ENCODE measurements at regions not wholly inside any gene's neighbourhood (a gene's known extent, or its start where the extent isn't known, plus 50 kb on each side); places are given as distances from the start of the nearest gene placed in this dataset.

- intact Hi-C loops (cut with micrococcal nuclease) = no loop called here
- peaks cover 13% of the 10 kb centered on the region; the same call in 1 of the 2 replicates for H3K9me3 ChIP-seq (ENCODE audit: low read length)
- ChIA-PET POLR2A (ENCODE audit: unreplicated experiment) (no interaction called here), CTCF (no interaction called here)
- H3K9me2 ChIP-seq (replicated peaks; ENCODE audit: low read length) = no peaks in the 10 kb centered on the region
- DNase-seq (no peak), ATAC-seq (no peak)
- H3K4me1 ChIP-seq (ENCODE audit: insufficient read depth, low read length) = no peaks in the 10 kb centered on the region
- H2AFZ ChIP-seq (ENCODE audit: low read length) = no peak overlapping the region
- H3K36me3 ChIP-seq (ENCODE audit: low read depth, low read length) = no peaks in the 10 kb centered on the region
- no peaks in the 10 kb centered on the region for H3K79me2 ChIP-seq (ENCODE audit: low read length)
- TF ChIP-seq EZH2 (IDR thresholded peaks at IDR 0.05; ENCODE audit: low read length, unreplicated experiment) = no peak
- TF ChIP-seq EZH2phosphoT487 (IDR thresholded peaks at IDR 0.05; ENCODE audit: borderline replicate concordance, low read length) = no peak
- TF ChIP-seq, protein P1, sequence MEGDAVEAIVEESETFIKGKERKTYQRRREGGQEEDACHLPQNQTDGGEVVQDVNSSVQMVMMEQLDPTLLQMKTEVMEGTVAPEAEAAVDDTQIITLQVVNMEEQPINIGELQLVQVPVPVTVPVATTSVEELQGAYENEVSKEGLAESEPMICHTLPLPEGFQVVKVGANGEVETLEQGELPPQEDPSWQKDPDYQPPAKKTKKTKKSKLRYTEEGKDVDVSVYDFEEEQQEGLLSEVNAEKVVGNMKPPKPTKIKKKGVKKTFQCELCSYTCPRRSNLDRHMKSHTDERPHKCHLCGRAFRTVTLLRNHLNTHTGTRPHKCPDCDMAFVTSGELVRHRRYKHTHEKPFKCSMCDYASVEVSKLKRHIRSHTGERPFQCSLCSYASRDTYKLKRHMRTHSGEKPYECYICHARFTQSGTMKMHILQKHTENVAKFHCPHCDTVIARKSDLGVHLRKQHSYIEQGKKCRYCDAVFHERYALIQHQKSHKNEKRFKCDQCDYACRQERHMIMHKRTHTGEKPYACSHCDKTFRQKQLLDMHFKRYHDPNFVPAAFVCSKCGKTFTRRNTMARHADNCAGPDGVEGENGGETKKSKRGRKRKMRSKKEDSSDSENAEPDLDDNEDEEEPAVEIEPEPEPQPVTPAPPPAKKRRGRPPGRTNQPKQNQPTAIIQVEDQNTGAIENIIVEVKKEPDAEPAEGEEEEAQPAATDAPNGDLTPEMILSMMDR (conservative IDR thresholded peaks at IDR 0.05; ENCODE audit: low read depth, low read length) = no peak
- H4K20me1 ChIP-seq (ENCODE audit: low read length) = no peaks in the 10 kb centered on the region
- H3F3A ChIP-seq (ENCODE audit: low read length, unreplicated experiment) = no peaks in the 10 kb centered on the region
- no TSS peak for BruUV-seq (replicated peaks)
- peaks cover 9% of the 10 kb centered on the region; the same call in 1 of the 2 replicates for H3K27me3 ChIP-seq (ENCODE audit: low read length)
- H3K4me2 ChIP-seq (ENCODE audit: low read length) = no peak overlapping the region
- no peak overlapping the region for H3K9ac ChIP-seq (ENCODE audit: low read length)
- H3K4me3 ChIP-seq (ENCODE audit: low read length) = no peak overlapping the region
- H3K27ac ChIP-seq (ENCODE audit: low read length) = no peak overlapping the region
These were observed 489.5 kb downstream of the CDH26 start for GRCh38 chr20:60447703-60448102.

DNA sequence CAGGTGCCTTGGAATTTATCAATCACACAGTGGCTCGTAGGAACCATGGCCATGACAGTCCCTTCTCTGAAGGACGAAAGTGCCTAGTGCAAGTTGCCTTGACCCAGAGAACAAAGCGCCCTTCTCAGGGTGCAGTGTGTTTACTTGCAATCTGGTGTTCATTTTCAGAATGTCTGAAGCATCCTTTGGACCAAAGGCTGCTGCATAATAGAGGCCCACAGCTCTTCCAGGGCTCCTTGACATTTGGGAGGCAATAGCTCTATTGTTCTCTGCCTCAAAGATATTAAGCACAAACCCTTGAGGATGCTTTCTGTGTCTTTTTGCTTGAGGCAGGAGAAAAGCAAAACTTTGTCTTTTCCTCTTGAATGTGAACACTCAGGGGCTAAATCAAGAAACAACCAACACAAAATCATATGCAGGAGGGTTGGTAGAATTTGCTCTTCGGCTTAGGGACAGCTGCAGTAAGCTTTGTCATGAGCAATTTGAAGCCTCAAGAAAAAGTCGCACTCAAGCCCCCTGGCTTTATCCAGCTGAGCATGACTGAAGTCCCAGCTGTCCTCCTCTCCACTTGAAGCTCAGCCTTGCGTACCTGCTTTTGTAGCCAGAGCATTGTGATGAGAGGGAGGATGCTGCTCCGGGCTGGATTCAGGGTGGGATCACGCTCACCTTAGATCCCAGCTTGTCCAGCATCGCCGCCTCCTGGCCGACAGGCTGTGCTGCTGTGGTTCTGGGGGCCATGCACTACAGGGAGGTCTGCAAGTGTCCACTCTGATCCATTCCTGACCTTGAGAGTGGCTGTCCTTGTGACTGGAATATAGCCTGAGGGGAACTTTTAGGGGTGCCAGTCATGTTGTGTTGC, 495.4 kb downstream of the CDH26 start:
- Histone ChIP-seq H3K9me3 (ENCODE audit: low read length) (0 out of 2 replicates have a peak, but pooled peaks cover 4% of the 10 kb centered on the region), H3K4me2 (ENCODE audit: low read length) (no peak overlapping the region), H3F3A (ENCODE audit: low read length, unreplicated experiment) (no peaks in the 10 kb centered on the region), H2AFZ (ENCODE audit: low read length) (no peak overlapping the region), H3K9ac (ENCODE audit: low read length) (no peak overlapping the region), H3K36me3 (ENCODE audit: low read depth, low read length) (no peaks in the 10 kb centered on the region), H3K4me1 (ENCODE audit: insufficient read depth, low read length) (no peaks in the 10 kb centered on the region), H3K27me3 (ENCODE audit: low read length) (peaks cover 9% of the 10 kb centered on the region; the same call in 1 of the 2 replicates), H3K9me2 (replicated peaks; ENCODE audit: low read length) (no peaks in the 10 kb centered on the region), H3K79me2 (ENCODE audit: low read length) (no peaks in the 10 kb centered on the region), H4K20me1 (ENCODE audit: low read length) (no peaks in the 10 kb centered on the region), H3K27ac (ENCODE audit: low read length) (no peak overlapping the region), H3K4me3 (ENCODE audit: low read length) (no peak overlapping the region)
- POLR2A ChIA-PET (ENCODE audit: unreplicated experiment) = no interaction called here
- TF ChIP-seq, protein P1 (conservative IDR thresholded peaks at IDR 0.05; ENCODE audit: low read depth, low read length) = no peak
- TF ChIP-seq EZH2phosphoT487 (IDR thresholded peaks at IDR 0.05; ENCODE audit: borderline replicate concordance, low read length) (no peak), EZH2 (IDR thresholded peaks at IDR 0.05; ENCODE audit: low read length, unreplicated experiment) (no peak)
- CTCF ChIA-PET = no interaction called here
- DNase-seq = no peak
- intact Hi-C loops (cut with micrococcal nuclease) = no loop called here
- no TSS peak for BruUV-seq (replicated peaks)
- ATAC-seq = no peak

DNA sequence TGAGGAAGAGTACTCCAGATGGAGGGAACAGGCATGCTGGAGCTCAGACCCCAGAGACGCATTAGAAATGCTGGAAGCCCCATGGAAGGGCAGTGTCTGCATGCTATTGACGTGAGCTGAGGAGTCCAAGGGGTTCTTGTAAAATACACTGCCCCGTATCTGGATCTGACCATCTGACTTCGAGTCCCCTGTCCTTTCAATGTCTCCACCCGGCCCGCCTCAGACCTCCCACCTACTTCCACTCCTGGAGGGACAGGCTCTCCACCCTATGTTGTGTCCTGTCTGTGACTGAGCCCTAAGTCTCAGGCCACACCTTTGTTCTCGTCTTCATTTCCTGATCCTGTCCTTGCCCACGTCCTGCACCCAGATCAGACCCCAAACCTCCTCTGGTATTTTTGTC, 496.3 kb downstream of the CDH26 start:
- BruUV-seq (replicated peaks) = no TSS peak
- intact Hi-C loops (cut with micrococcal nuclease) = no loop called here
- CTCF ChIA-PET = no interaction called here
- ATAC-seq (no peak), DNase-seq (no peak)
- POLR2A ChIA-PET (ENCODE audit: unreplicated experiment) = no interaction called here
- Histone ChIP-seq H2AFZ (ENCODE audit: low read length) (no peak overlapping the region), H3K4me3 (ENCODE audit: low read length) (no peak overlapping the region), H3K4me1 (ENCODE audit: insufficient read depth, low read length) (no peaks in the 10 kb centered on the region), H3K27me3 (ENCODE audit: low read length) (peaks cover 9% of the 10 kb centered on the region; the same call in 1 of the 2 replicates), H3K27ac (ENCODE audit: low read length) (no peak overlapping the region), H3K4me2 (ENCODE audit: low read length) (no peak overlapping the region), H3K36me3 (ENCODE audit: low read depth, low read length) (no peaks in the 10 kb centered on the region), H3K9me2 (replicated peaks; ENCODE audit: low read length) (no peaks in the 10 kb centered on the region), H3K79me2 (ENCODE audit: low read length) (no peaks in the 10 kb centered on the region), H3F3A (ENCODE audit: low read length, unreplicated experiment) (no peaks in the 10 kb centered on the region), H4K20me1 (ENCODE audit: low read length) (no peaks in the 10 kb centered on the region), H3K9ac (ENCODE audit: low read length) (no peak overlapping the region), H3K9me3 (ENCODE audit: low read length) (peaks cover 3% of the 10 kb centered on the region; the same call in 1 of the 2 replicates)
- TF ChIP-seq EZH2 (IDR thresholded peaks at IDR 0.05; ENCODE audit: low read length, unreplicated experiment) = no peak
- TF ChIP-seq, protein P1 (conservative IDR thresholded peaks at IDR 0.05; ENCODE audit: low read depth, low read length) = no peak
- TF ChIP-seq EZH2phosphoT487 (IDR thresholded peaks at IDR 0.05; ENCODE audit: borderline replicate concordance, low read length) = no peak
